Panc1 (cell line): ENCODE measurements at regions not wholly inside any gene's neighbourhood (a gene's known extent, or its start where the extent isn't known, plus 50 kb on each side); places are given as distances from the start of the nearest gene placed in this dataset.

ENCODE experiments used
- ATAC-seq: fragments of 200-7000 bp; cut with Tn5 transposase; 2 replicates; pipeline ENCODE4 v1.9.1; 2020; ENCODE audit warnings: mild to moderate bottlenecking, moderate library complexity
- BruUV-seq: library from RNA; stranded (reverse); fragments of 400-500 nt; replicated peaks from 2 replicates; lab custom pipeline; 2021; lab: Mats Ljungman, UMichigan
- CTCF ChIA-PET: fragments of 300-600 bp; sonication (Branson Sonifier 250); formaldehyde crosslinking; loops from one replicate; lab custom pipeline; 2022; ENCODE audit warnings: antibody characterized with exemption; lab: Charles Lee
- POLR2A ChIA-PET: fragments of 300-600 bp; sonication (Branson Sonifier 250); formaldehyde crosslinking; loops from one replicate; lab custom pipeline; 2022; ENCODE audit warnings: antibody characterized with exemption; lab: Charles Lee
- DNase-seq: peaks from one replicate; pipeline ENCODE4 v3.0.0-alpha.2; 2010; ENCODE audit warnings: low read depth, low spot score
- H3K27ac ChIP-seq: 2 replicates; pipeline ENCODE4 v1.5.1; 2011; ENCODE audit warnings: mild to moderate bottlenecking, low read length, inconsistent platforms
- H3K27me3 ChIP-seq: fragments of 200-500 bp; sonication (Bioruptor generic); 2 replicates; pipeline ENCODE4 v1.6.0; 2014; ENCODE audit warnings: low read length, inconsistent platforms; ENCODE audit not compliant: control insufficient read depth, insufficient read depth
- H3K36me3 ChIP-seq: fragments of 200-500 bp; sonication (Bioruptor generic); 2 replicates; pipeline ENCODE4 v1.5.1; 2014; ENCODE audit warnings: inconsistent platforms, mild to moderate bottlenecking, low read length, moderate library complexity; ENCODE audit not compliant: control insufficient read depth, insufficient read depth
- H3K4me1 ChIP-seq: 2 replicates; pipeline ENCODE4 v1.5.1; 2011; ENCODE audit warnings: inconsistent platforms, mild to moderate bottlenecking, low read length, moderate library complexity; ENCODE audit not compliant: control insufficient read depth, insufficient read depth
- H3K4me3 ChIP-seq, 2 experiments: 2 replicates each; pipeline ENCODE4 v1.5.1; 2011 to 2012; ENCODE audit warnings: low read depth in 2 of 2, low read length in 2 of 2, mild to moderate bottlenecking in 2 of 2, inconsistent platforms in 1 of 2, moderate library complexity in 1 of 2
- H3K9me3 ChIP-seq: fragments of 200-500 bp; sonication (Bioruptor generic); 2 replicates; pipeline ENCODE4 v1.5.1; 2014; ENCODE audit warnings: low read depth, mild to moderate bottlenecking, inconsistent platforms, low read length, moderate library complexity; ENCODE audit not compliant: control insufficient read depth, insufficient read depth
- POLR2AphosphoS5 ChIP-seq: IDR thresholded peaks from 2 replicates; pipeline ENCODE4 v1.6.1; 2012; ENCODE audit warnings: mild to moderate bottlenecking, low read depth, low read length, moderate library complexity
- REST ChIP-seq, 2 experiments: IDR thresholded peaks; 2 replicates each; pipeline ENCODE4 v1.6.1; 2011 to 2012; ENCODE audit warnings: low read depth in 2 of 2, control low read depth in 1 of 2, low read length in 1 of 2, mild to moderate bottlenecking in 1 of 2, moderate library complexity in 1 of 2; ENCODE audit not compliant: insufficient read depth in 1 of 2
- SIN3A ChIP-seq: IDR thresholded peaks from 2 replicates; pipeline ENCODE4 v1.6.1; 2012; ENCODE audit warnings: low read depth, mild to moderate bottlenecking, low read length, moderate library complexity, borderline replicate concordance; ENCODE audit not compliant: insufficient read depth
- TCF7L2 ChIP-seq: IDR thresholded peaks from 2 replicates; pipeline ENCODE4 v1.6.1; 2011; ENCODE audit warnings: mild to moderate bottlenecking, low read depth, low read length, inconsistent platforms
- in situ Hi-C: cut with HindIII; loops from 2 replicates; pipeline ENCODE4 v1.10.0; 2016; ENCODE audit warnings: low sequenced_read_pairs, low pct_unique_long_range_greater_than_20kb
- intact Hi-C: fragments of 100-400 bp; cut with micrococcal nuclease; formaldehyde crosslinking; loops from one replicate; pipeline ENCODE4 v1.10.0; 2022; ENCODE audit not compliant: unreplicated experiment
- TF ChIP-seq, protein P1 (sequence below): fragments of 450-650 bp; IDR thresholded peaks from 2 replicates; pipeline ENCODE4 v1.5.1; 2017; ENCODE audit warnings: mild to moderate bottlenecking

DNA sequence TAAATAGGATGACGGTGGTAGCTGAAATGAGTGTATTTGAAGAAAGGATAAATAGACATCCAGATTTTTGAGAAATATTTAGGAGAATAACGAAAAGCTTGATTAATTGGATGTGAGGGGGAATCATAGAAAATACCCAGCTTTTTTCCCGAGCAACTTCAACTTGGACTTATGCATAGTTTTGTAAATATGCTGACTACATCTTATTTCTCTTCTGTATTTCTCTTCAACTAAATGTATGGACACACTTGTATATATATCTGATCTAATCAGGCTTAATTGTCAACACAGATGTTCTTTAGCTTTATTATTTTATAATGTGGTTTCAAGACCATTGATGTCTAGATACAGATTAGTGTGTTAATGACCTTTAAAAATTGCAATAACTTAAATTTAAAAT, 685.0 kb downstream of the SLITRK1 start:
- POLR2A ChIA-PET, result no interaction called here
- no TSS peak for BruUV-seq
- TF ChIP-seq TCF7L2 (no peak), REST (IDR thresholded peaks at IDR 0.05; ENCODE audit: insufficient read depth in 1 of 2, low read depth in 2 of 2, low read length in 1 of 2) (no peak), SIN3A (no peak), POLR2AphosphoS5 (no peak)
- TF ChIP-seq, protein P1, sequence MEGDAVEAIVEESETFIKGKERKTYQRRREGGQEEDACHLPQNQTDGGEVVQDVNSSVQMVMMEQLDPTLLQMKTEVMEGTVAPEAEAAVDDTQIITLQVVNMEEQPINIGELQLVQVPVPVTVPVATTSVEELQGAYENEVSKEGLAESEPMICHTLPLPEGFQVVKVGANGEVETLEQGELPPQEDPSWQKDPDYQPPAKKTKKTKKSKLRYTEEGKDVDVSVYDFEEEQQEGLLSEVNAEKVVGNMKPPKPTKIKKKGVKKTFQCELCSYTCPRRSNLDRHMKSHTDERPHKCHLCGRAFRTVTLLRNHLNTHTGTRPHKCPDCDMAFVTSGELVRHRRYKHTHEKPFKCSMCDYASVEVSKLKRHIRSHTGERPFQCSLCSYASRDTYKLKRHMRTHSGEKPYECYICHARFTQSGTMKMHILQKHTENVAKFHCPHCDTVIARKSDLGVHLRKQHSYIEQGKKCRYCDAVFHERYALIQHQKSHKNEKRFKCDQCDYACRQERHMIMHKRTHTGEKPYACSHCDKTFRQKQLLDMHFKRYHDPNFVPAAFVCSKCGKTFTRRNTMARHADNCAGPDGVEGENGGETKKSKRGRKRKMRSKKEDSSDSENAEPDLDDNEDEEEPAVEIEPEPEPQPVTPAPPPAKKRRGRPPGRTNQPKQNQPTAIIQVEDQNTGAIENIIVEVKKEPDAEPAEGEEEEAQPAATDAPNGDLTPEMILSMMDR, result no peak
- H3K27me3 ChIP-seq, result no peaks in the 10 kb centered on the region
- no peaks in the 10 kb centered on the region for H3K9me3 ChIP-seq
- in situ Hi-C loops (no loop called here), intact Hi-C loops (no loop called here)
- CTCF ChIA-PET, result no interaction called here
- H3K4me1 ChIP-seq, result no peaks in the 10 kb centered on the region
- H3K27ac ChIP-seq, result no peak overlapping the region
- H3K36me3 ChIP-seq, result no peaks in the 10 kb centered on the region; the same call in 1 of the 2 replicates
- ATAC-seq, result no peak
- no peak for DNase-seq
- H3K4me3 ChIP-seq, result no peak overlapping the region

DNA sequence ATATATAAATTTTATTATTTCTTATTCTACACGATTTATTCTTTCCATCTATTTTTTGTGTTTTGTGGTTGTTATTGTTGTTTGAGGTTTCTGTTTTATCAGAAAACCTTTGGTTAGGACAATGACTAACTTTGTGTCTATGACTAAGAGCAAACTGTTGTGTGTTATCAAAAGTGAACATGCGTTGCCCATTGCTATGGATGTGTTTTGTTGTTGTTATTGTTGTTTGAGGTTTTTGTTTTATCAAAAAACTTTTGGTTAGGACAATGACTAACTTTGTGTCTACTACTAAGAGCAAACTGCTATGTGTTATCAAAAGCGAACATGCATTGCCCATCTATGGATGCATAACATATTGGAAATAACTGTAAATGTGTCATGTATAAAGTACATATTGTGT, 692.3 kb downstream of the SLITRK1 start:
- ChIA-PET CTCF (no interaction called here), POLR2A (no interaction called here)
- H3K4me1 ChIP-seq, result no peaks in the 10 kb centered on the region
- no peak overlapping the region for H3K4me3 ChIP-seq
- ATAC-seq (no peak), DNase-seq (no peak)
- in situ Hi-C loops, result no loop called here
- no peak overlapping the region for H3K27ac ChIP-seq
- no peaks in the 10 kb centered on the region for H3K9me3 ChIP-seq
- H3K27me3 ChIP-seq, result no peaks in the 10 kb centered on the region
- no TSS peak for BruUV-seq
- H3K36me3 ChIP-seq, result no peaks in the 10 kb centered on the region; the same call in 1 of the 2 replicates
- intact Hi-C loops, result no loop called here
- TF ChIP-seq REST (IDR thresholded peaks at IDR 0.05; ENCODE audit: insufficient read depth in 1 of 2, low read depth in 2 of 2, low read length in 1 of 2), result no peak
- TF ChIP-seq TCF7L2, result no peak
- TF ChIP-seq SIN3A, result no peak
- no peak for TF ChIP-seq POLR2AphosphoS5
- TF ChIP-seq, protein P1, result no peak
